SK-N-MC (cell line): ENCODE measurements at regions not wholly inside any gene's neighbourhood (a gene's known extent, or its start where the extent isn't known, plus 50 kb on each side); places are given as distances from the start of the nearest gene placed in this dataset.

Experiments
- EZH2 ChIP-seq: fragments of 200-600 bp; sonication (generic); IDR thresholded peaks from one replicate; pipeline ENCODE4 v1.6.1; 2017; ENCODE audit warnings: antibody characterized with exemption
- POLR2AphosphoS5 ChIP-seq: IDR thresholded peaks from 2 replicates; pipeline ENCODE4 v1.6.1; 2012; ENCODE audit warnings: mild to moderate bottlenecking, low read depth, low read length, borderline replicate concordance

- no peak for TF ChIP-seq EZH2
- TF ChIP-seq POLR2AphosphoS5: no peak
These were observed 572.2 kb upstream of the SALL3 start for GRCh38 chr18:78407466-78407844.
